ENCODE measurements at regions not wholly inside any gene's neighbourhood (a gene's known extent, or its start where the extent isn't known, plus 50 kb on each side); places are given as distances from the start of the nearest gene placed in this dataset.

- no peak for DNase-seq (ENCODE audit: low read depth, low spot score)
- no peaks in the 10 kb centered on the region for H3K4me1 ChIP-seq (ENCODE audit: insufficient read depth, insufficient read length)
- H3K9me3 ChIP-seq (ENCODE audit: insufficient read depth, low read length) = peaks cover 16% of the 10 kb centered on the region; the same call in 1 of the 2 replicates
- H3K36me3 ChIP-seq (ENCODE audit: insufficient read depth, insufficient read length, low read length) = no peaks in the 10 kb centered on the region
- H3K27me3 ChIP-seq (ENCODE audit: insufficient read depth, insufficient read length) = no peaks in the 10 kb centered on the region
- no peak overlapping the region for H3K4me3 ChIP-seq (ENCODE audit: insufficient read length, low read depth)
- no peak overlapping the region for H3K9ac ChIP-seq (ENCODE audit: insufficient read length, low read depth)
- no peak for TF ChIP-seq SUZ12 (IDR thresholded peaks at IDR 0.05; ENCODE audit: extremely low read depth, insufficient read depth, insufficient read length)
- TF ChIP-seq YY1 (IDR thresholded peaks at IDR 0.05; ENCODE audit: insufficient read depth, insufficient read length) = no peak
- TF ChIP-seq ZNF274 (IDR thresholded peaks at IDR 0.05; ENCODE audit: low read depth, low read length) = no peak
Observed at GRCh38 chr3:87979527-87979926, 79.3 kb downstream of the CGGBP1 start.

- TF ChIP-seq ZNF274 (IDR thresholded peaks at IDR 0.05; ENCODE audit: low read depth, low read length) (no peak), SUZ12 (IDR thresholded peaks at IDR 0.05; ENCODE audit: extremely low read depth, insufficient read depth, insufficient read length) (no peak), YY1 (IDR thresholded peaks at IDR 0.05; ENCODE audit: insufficient read depth, insufficient read length) (no peak)
- H3K27me3 ChIP-seq (ENCODE audit: insufficient read depth, insufficient read length) = no peaks in the 10 kb centered on the region
- no peaks in the 10 kb centered on the region for H3K4me1 ChIP-seq (ENCODE audit: insufficient read depth, insufficient read length)
- H3K9ac ChIP-seq (ENCODE audit: insufficient read length, low read depth) = no peak overlapping the region
- no peak overlapping the region for H3K4me3 ChIP-seq (ENCODE audit: insufficient read length, low read depth)
- peaks cover 16% of the 10 kb centered on the region; the same call in 1 of the 2 replicates for H3K9me3 ChIP-seq (ENCODE audit: insufficient read depth, low read length)
- DNase-seq (ENCODE audit: low read depth, low spot score) = no peak
- H3K36me3 ChIP-seq (ENCODE audit: insufficient read depth, insufficient read length, low read length) = no peaks in the 10 kb centered on the region
Observed at GRCh38 chr3:87977765-87978164, 81.0 kb downstream of the CGGBP1 start.

DNA sequence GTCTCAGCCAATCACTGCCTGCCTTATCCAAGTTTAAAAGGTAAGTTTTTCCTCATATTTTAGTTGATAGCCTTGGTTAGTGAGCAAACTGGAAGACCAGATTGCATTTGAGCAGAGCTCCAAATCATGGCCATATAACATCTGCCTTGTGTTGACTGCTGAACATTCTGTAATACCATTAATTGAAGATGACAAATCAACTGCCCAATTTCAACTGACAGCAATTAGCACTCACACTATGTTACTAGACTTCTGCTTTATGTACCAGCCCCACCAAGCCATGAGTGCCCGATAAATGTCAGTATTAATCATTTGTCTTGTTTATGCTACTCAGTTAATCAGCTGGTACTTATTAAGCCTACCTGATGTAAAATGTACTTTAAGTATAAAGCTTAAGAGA is 83.1 kb downstream of the CGGBP1 start:
- no peak for DNase-seq (ENCODE audit: low read depth, low spot score)
- Histone ChIP-seq H3K36me3 (ENCODE audit: insufficient read depth, insufficient read length, low read length) (no peaks in the 10 kb centered on the region), H3K27me3 (ENCODE audit: insufficient read depth, insufficient read length) (no peaks in the 10 kb centered on the region), H3K4me1 (ENCODE audit: insufficient read depth, insufficient read length) (no peaks in the 10 kb centered on the region), H3K9ac (ENCODE audit: insufficient read length, low read depth) (no peak overlapping the region), H3K9me3 (ENCODE audit: insufficient read depth, low read length) (peaks cover 13% of the 10 kb centered on the region; the same call in 1 of the 2 replicates), H3K4me3 (ENCODE audit: insufficient read length, low read depth) (no peak overlapping the region)
- no peak for TF ChIP-seq YY1 (IDR thresholded peaks at IDR 0.05; ENCODE audit: insufficient read depth, insufficient read length)
- no peak for TF ChIP-seq SUZ12 (IDR thresholded peaks at IDR 0.05; ENCODE audit: extremely low read depth, insufficient read depth, insufficient read length)
- no peak for TF ChIP-seq ZNF274 (IDR thresholded peaks at IDR 0.05; ENCODE audit: low read depth, low read length)

GRCh38 chr3:87973906-87974305 is 84.9 kb downstream of the CGGBP1 start:
- peaks cover 4% of the 10 kb centered on the region; the same call in 1 of the 2 replicates for H3K9me3 ChIP-seq (ENCODE audit: insufficient read depth, low read length)
- H3K4me3 ChIP-seq (ENCODE audit: insufficient read length, low read depth) = no peak overlapping the region
- TF ChIP-seq ZNF274 (IDR thresholded peaks at IDR 0.05; ENCODE audit: low read depth, low read length) = no peak
- no peak for TF ChIP-seq YY1 (IDR thresholded peaks at IDR 0.05; ENCODE audit: insufficient read depth, insufficient read length)
- TF ChIP-seq SUZ12 (IDR thresholded peaks at IDR 0.05; ENCODE audit: extremely low read depth, insufficient read depth, insufficient read length) = no peak
- no peak overlapping the region for H3K9ac ChIP-seq (ENCODE audit: insufficient read length, low read depth)
- no peaks in the 10 kb centered on the region for H3K27me3 ChIP-seq (ENCODE audit: insufficient read depth, insufficient read length)
- DNase-seq (ENCODE audit: low read depth, low spot score) = no peak
- H3K36me3 ChIP-seq (ENCODE audit: insufficient read depth, insufficient read length, low read length) = no peaks in the 10 kb centered on the region
- H3K4me1 ChIP-seq (ENCODE audit: insufficient read depth, insufficient read length) = no peaks in the 10 kb centered on the region

GRCh38 chr3:87969620-87970019 is 89.2 kb downstream of the CGGBP1 start:
- Histone ChIP-seq H3K36me3 (ENCODE audit: insufficient read depth, insufficient read length, low read length) (no peaks in the 10 kb centered on the region), H3K9ac (ENCODE audit: insufficient read length, low read depth) (no peak overlapping the region), H3K9me3 (ENCODE audit: insufficient read depth, low read length) (peaks cover 8% of the 10 kb centered on the region; the same call in 1 of the 2 replicates), H3K4me3 (ENCODE audit: insufficient read length, low read depth) (no peak overlapping the region), H3K27me3 (ENCODE audit: insufficient read depth, insufficient read length) (no peaks in the 10 kb centered on the region), H3K4me1 (ENCODE audit: insufficient read depth, insufficient read length) (no peaks in the 10 kb centered on the region)
- DNase-seq (ENCODE audit: low read depth, low spot score) = no peak
- TF ChIP-seq ZNF274 (IDR thresholded peaks at IDR 0.05; ENCODE audit: low read depth, low read length) (no peak), SUZ12 (IDR thresholded peaks at IDR 0.05; ENCODE audit: extremely low read depth, insufficient read depth, insufficient read length) (no peak), YY1 (IDR thresholded peaks at IDR 0.05; ENCODE audit: insufficient read depth, insufficient read length) (no peak)

GRCh38 chr3:87968668-87969067 is 90.1 kb downstream of the CGGBP1 start:
- Histone ChIP-seq H3K27me3 (ENCODE audit: insufficient read depth, insufficient read length) (no peaks in the 10 kb centered on the region), H3K9me3 (ENCODE audit: insufficient read depth, low read length) (peaks cover 8% of the 10 kb centered on the region; the same call in 1 of the 2 replicates), H3K36me3 (ENCODE audit: insufficient read depth, insufficient read length, low read length) (no peaks in the 10 kb centered on the region), H3K4me3 (ENCODE audit: insufficient read length, low read depth) (no peak overlapping the region), H3K4me1 (ENCODE audit: insufficient read depth, insufficient read length) (no peaks in the 10 kb centered on the region), H3K9ac (ENCODE audit: insufficient read length, low read depth) (no peak overlapping the region)
- no peak for DNase-seq (ENCODE audit: low read depth, low spot score)
- TF ChIP-seq ZNF274 (IDR thresholded peaks at IDR 0.05; ENCODE audit: low read depth, low read length) = no peak
- TF ChIP-seq YY1 (IDR thresholded peaks at IDR 0.05; ENCODE audit: insufficient read depth, insufficient read length) = no peak
- TF ChIP-seq SUZ12 (IDR thresholded peaks at IDR 0.05; ENCODE audit: extremely low read depth, insufficient read depth, insufficient read length) = no peak

- Histone ChIP-seq H3K4me1 (ENCODE audit: insufficient read depth, insufficient read length) (no peaks in the 10 kb centered on the region), H3K9ac (ENCODE audit: insufficient read length, low read depth) (no peak overlapping the region), H3K9me3 (ENCODE audit: insufficient read depth, low read length) (no peaks in the 10 kb centered on the region), H3K4me3 (ENCODE audit: insufficient read length, low read depth) (no peak overlapping the region), H3K27me3 (ENCODE audit: insufficient read depth, insufficient read length) (no peaks in the 10 kb centered on the region), H3K36me3 (ENCODE audit: insufficient read depth, insufficient read length, low read length) (no peaks in the 10 kb centered on the region)
- no peak for DNase-seq (ENCODE audit: low read depth, low spot score)
- TF ChIP-seq YY1 (IDR thresholded peaks at IDR 0.05; ENCODE audit: insufficient read depth, insufficient read length) (no peak), ZNF274 (IDR thresholded peaks at IDR 0.05; ENCODE audit: low read depth, low read length) (no peak), SUZ12 (IDR thresholded peaks at IDR 0.05; ENCODE audit: extremely low read depth, insufficient read depth, insufficient read length) (no peak)
Observed at GRCh38 chr3:87958289-87958688, 100.5 kb downstream of the CGGBP1 start.

Measured in NT2/D1 (cell line).